LNCaP clone FGC (cell line): ENCODE measurements at regions not wholly inside any gene's neighbourhood (a gene's known extent, or its start where the extent isn't known, plus 50 kb on each side); places are given as distances from the start of the nearest gene placed in this dataset.

ENCODE experiments used
- DNase-seq: peaks from one replicate; pipeline ENCODE4 v3.0.0-alpha.2; 2011; ENCODE audit warnings: low read depth
- H3K4me3 ChIP-seq: 2 replicates; pipeline ENCODE4 v1.5.1; 2011; ENCODE audit warnings: mild to moderate bottlenecking, low read depth, low read length, control low read depth
- CTCF ChIP-seq: IDR thresholded peaks from 2 replicates; pipeline ENCODE4 v1.5.1; 2012; ENCODE audit warnings: mild to moderate bottlenecking; ENCODE audit not compliant: control insufficient read depth, insufficient read depth; ENCODE audit errors: extremely low read depth

- no peak for DNase-seq
- TF ChIP-seq CTCF: no peak
Measured at GRCh38 chr2:236896688-236897087, 189.0 kb upstream of the COPS8 start.

GRCh38 chr2:236899146-236899545 lies 186.5 kb upstream of the COPS8 start:
- H3K4me3 ChIP-seq: no peak overlapping the region
- no peak for TF ChIP-seq CTCF
- no peak for DNase-seq

More at GRCh38 chr2:236896688-236897087, 189.0 kb upstream of the COPS8 start:
- no peak overlapping the region for H3K4me3 ChIP-seq

- TF ChIP-seq CTCF: no peak
- no peak overlapping the region for H3K4me3 ChIP-seq
- no peak for DNase-seq
Measured at GRCh38 chr2:236899950-236900640, 185.6 kb upstream of the COPS8 start.

- TF ChIP-seq CTCF: no peak
- H3K4me3 ChIP-seq: no peak overlapping the region
- DNase-seq: no peak
Measured at GRCh38 chr2:236901956-236902355, 183.7 kb upstream of the COPS8 start.

GRCh38 chr2:236903978-236904377 lies 181.7 kb upstream of the COPS8 start:
- H3K4me3 ChIP-seq: no peak overlapping the region
- no peak for TF ChIP-seq CTCF
- no peak for DNase-seq

- no peak for TF ChIP-seq CTCF
- DNase-seq: no peak
- H3K4me3 ChIP-seq: no peak overlapping the region
Measured at GRCh38 chr2:236904389-236905263, 181.1 kb upstream of the COPS8 start.
